GM12872 (cell line): ENCODE measurements at regions not wholly inside any gene's neighbourhood (a gene's known extent, or its start where the extent isn't known, plus 50 kb on each side); places are given as distances from the start of the nearest gene placed in this dataset.

Experiments used
- CTCF ChIP-seq: IDR thresholded peaks from 3 replicates; pipeline ENCODE4 v1.5.1; 2011; ENCODE audit warnings: low read depth, mild to moderate bottlenecking, low read length, moderate library complexity; ENCODE audit not compliant: insufficient read depth

- TF ChIP-seq CTCF: peak; percentile 45
Observed at GRCh38 chr12:74689071-74689655, 151.5 kb downstream of the ATXN7L3B start.

GRCh38 chr12:74689929-74690328, 152.3 kb downstream of the ATXN7L3B start:
- no peak for TF ChIP-seq CTCF

GRCh38 chr12:74719447-74719846, 181.8 kb downstream of the ATXN7L3B start:
- TF ChIP-seq CTCF: no peak

GRCh38 chr12:74722709-74723108, 185.1 kb downstream of the ATXN7L3B start:
- TF ChIP-seq CTCF: no peak

GRCh38 chr12:74725154-74725553, 187.5 kb downstream of the ATXN7L3B start:
- TF ChIP-seq CTCF: no peak

- no peak for TF ChIP-seq CTCF
Observed at GRCh38 chr12:74728006-74728405, 190.4 kb downstream of the ATXN7L3B start.

GRCh38 chr12:74732164-74732784, 194.6 kb downstream of the ATXN7L3B start:
- no peak for TF ChIP-seq CTCF
